ENCODE measurements at regions not wholly inside any gene's neighbourhood (a gene's known extent, or its start where the extent isn't known, plus 50 kb on each side); places are given as distances from the start of the nearest gene placed in this dataset.

DNA sequence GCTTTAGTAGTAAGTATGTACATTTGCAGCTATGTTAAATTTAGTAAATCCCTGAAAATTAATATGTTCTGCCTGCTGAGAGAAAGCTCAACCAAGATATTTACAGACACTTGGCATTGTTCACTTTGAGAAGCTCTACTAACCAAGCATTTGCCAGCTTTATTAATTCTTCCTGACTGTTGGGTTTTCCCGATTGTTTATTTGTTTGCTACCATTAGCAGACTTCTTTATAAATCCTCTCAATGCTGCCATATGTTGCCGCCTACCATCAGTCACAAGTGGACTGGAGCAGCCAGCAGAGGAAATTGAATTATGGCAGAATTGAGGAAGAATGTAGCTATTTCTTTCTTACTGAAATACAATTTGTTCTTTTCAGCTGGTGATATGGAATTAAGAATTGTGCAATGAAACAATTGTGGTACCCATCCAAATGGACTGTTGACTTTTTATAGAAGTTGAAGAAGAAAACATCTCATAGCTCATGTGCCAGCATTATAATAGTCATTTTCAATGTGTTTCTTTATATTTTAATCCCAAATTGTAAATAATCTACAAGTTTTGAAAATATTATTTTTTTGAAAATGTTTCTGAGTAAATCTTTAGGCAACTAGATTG lies 588.7 kb upstream of the CDH6 start:
- TF ChIP-seq CTCF (IDR thresholded peaks at IDR 0.05; ENCODE audit: low read depth, low read length, poor library complexity, severe bottlenecking) (no peak), EZH2phosphoT487 (IDR thresholded peaks at IDR 0.05; ENCODE audit: borderline replicate concordance, low read length) (no peak)
